GM12878 (cell line): ENCODE measurements at regions not wholly inside any gene's neighbourhood (a gene's known extent, or its start where the extent isn't known, plus 50 kb on each side); places are given as distances from the start of the nearest gene placed in this dataset.
A peak's percentile ranks its signal among the peaks of the same experiment; 100 is the strongest.

ENCODE experiments used
- BHLHE40 ChIP-seq, 2 experiments: fragments of 450-650 bp in 1 of 2; IDR thresholded peaks; 2 replicates each; pipeline ENCODE4 v1.6.1; 2011 to 2017; ENCODE audit warnings: low read depth in 2 of 2, borderline replicate concordance in 1 of 2, improper control_type of control experiment in 1 of 2, low read length in 1 of 2, mild to moderate bottlenecking in 1 of 2
- CBX5 ChIP-seq: sonication (generic); IDR thresholded peaks from 2 replicates; pipeline ENCODE4 v1.6.1; 2016; ENCODE audit warnings: low read depth, moderate library complexity, mild to moderate bottlenecking, inconsistent platforms
- CEBPB ChIP-seq, 2 experiments: fragments of 150-350 bp in 1 of 2; IDR thresholded peaks; 2 replicates each; pipeline ENCODE4 v1.6.1; 2012 to 2014; ENCODE audit warnings: low read depth in 2 of 2, low read length in 2 of 2, borderline replicate concordance in 1 of 2, inconsistent platforms in 1 of 2
- NR2C1 ChIP-seq: fragments of 450-650 bp; IDR thresholded peaks from 2 replicates; pipeline ENCODE4 v1.6.1; 2017; ENCODE audit warnings: antibody characterized with exemption, mild to moderate bottlenecking, moderate library complexity
- PAX5 ChIP-seq: IDR thresholded peaks from 2 replicates; pipeline ENCODE4 v1.6.1; 2011; ENCODE audit warnings: low read depth, low read length, borderline replicate concordance
- POLR2A ChIP-seq: IDR thresholded peaks from 2 replicates; pipeline ENCODE4 v1.6.1; 2011; ENCODE audit warnings: low read depth, mild to moderate bottlenecking, low read length
- POU2F2 ChIP-seq: IDR thresholded peaks from 3 replicates; pipeline ENCODE4 v1.6.1; 2011; ENCODE audit warnings: low read depth, mild to moderate bottlenecking, low read length, borderline replicate concordance
- RELA ChIP-seq: fragments of 450-650 bp; IDR thresholded peaks from 2 replicates; pipeline ENCODE4 v1.8.0; 2014; ENCODE audit warnings: borderline replicate concordance; ENCODE audit not compliant: partially characterized antibody
- RFX5 ChIP-seq: IDR thresholded peaks from 2 replicates; pipeline ENCODE4 v1.6.1; 2011; ENCODE audit warnings: low read depth, low read length, improper control_type of control experiment
- RUNX3 ChIP-seq: IDR thresholded peaks from 2 replicates; pipeline ENCODE4 v1.6.1; 2012; ENCODE audit warnings: low read length, inconsistent platforms
- SMC3 ChIP-seq: IDR thresholded peaks from 2 replicates; pipeline ENCODE4 v1.6.1; 2011; ENCODE audit warnings: low read length, improper control_type of control experiment, borderline replicate concordance
- YY1 ChIP-seq: IDR thresholded peaks from 2 replicates; pipeline ENCODE4 v1.6.1; 2011; ENCODE audit warnings: low read depth, mild to moderate bottlenecking, low read length
- TF ChIP-seq, protein P1 (sequence below): IDR thresholded peaks from 2 replicates; pipeline ENCODE4 v1.6.1; 2011; ENCODE audit warnings: mild to moderate bottlenecking, low read depth, low read length, moderate library complexity; ENCODE audit not compliant: insufficient replicate concordance
- TF ChIP-seq, protein P2 (sequence below): fragments of 450-650 bp; formaldehyde crosslinking; IDR thresholded peaks from 2 replicates; pipeline ENCODE4 v1.4.0; 2020; ENCODE audit warnings: mild to moderate bottlenecking, moderate library complexity
- TF ChIP-seq, protein P3 (sequence below): IDR thresholded peaks from 2 replicates; pipeline ENCODE4 v1.6.1; 2012; ENCODE audit warnings: low read depth, low read length, improper control_type of control experiment
- TF ChIP-seq, protein P4 (sequence below), 3 experiments: IDR thresholded peaks in 2 of 3; conservative IDR thresholded peaks in 1 of 3; 2 replicates each; pipeline ENCODE4 v1.5.1; 2011; ENCODE audit warnings: low read depth in 3 of 3, low read length in 3 of 3, mild to moderate bottlenecking in 3 of 3, control low read depth in 2 of 3, moderate library complexity in 2 of 3, inconsistent platforms in 1 of 3, mixed read lengths in 1 of 3; ENCODE audit not compliant: control insufficient read depth in 2 of 3, insufficient read depth in 1 of 3; ENCODE audit errors: extremely low read depth in 1 of 3
- TF ChIP-seq, protein P5 (sequence below): fragments of 450-650 bp; conservative IDR thresholded peaks from 2 replicates; pipeline ENCODE4 v1.6.1; 2017; ENCODE audit warnings: mild to moderate bottlenecking, moderate library complexity

DNA sequence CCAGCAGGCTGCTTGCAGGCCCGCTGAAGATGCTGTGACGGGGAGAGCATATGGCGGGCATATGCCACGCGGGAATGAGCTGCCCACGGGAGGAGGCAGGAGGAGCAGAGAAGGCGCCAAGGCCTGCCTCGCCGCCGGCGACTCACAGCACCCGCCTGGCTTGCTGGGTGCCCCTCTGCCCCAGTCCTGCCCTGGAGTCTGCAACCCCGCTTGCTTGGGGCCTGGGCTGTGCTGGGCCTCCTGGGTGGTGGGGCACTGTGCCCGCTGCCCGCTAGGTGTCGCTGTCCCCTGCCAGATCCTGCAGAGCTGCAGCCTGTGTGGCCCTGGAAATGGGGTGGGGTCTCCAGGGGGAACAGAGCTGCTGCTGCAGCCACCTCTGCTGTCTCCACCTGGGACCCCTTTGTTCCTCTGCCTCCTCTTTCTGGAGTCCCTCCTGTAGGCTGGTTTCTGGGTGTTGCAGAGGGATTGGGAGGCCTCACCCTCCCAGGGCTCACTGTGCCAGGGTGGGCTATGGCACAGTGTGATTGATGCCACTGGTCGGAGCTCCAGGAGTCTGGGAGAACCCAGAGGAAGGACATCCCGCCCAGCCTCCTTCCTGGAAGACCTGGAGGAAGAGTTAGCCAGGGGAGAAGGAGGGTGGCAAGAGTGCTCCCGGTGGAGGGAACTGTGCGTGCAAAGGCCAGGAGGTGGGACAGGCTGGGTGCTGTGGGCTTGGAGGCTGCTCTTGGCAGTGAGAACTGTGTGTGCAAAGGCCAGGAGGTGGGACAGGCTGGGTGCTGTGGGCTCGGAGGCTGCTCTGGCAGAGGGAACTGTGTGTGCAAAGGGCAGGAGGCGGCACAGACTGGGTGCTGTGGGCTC, 141.0 kb upstream of the CIBAR2 start (continued):
- TF ChIP-seq CEBPB (IDR thresholded peaks at IDR 0.05; ENCODE audit: borderline replicate concordance in 1 of 2, low read depth in 2 of 2, low read length in 2 of 2) (no peak), RELA (no peak), YY1 (0 out of 2 replicates have a peak, but pooled peaks have one; percentile 38), POU2F2 (no peak), NR2C1 (no peak), BHLHE40 (IDR thresholded peaks at IDR 0.05; ENCODE audit: borderline replicate concordance in 1 of 2, low read depth in 2 of 2, low read length in 1 of 2) (0 out of 4 replicates have a peak, but pooled peaks of 1 of the 2 experiments have one; percentile 5), RFX5 (no peak), SMC3 (peak; percentile 39; the same call in 1 of the 2 replicates), POLR2A (no peak), RUNX3 (no peak), PAX5 (no peak), CBX5 (no peak)
- TF ChIP-seq, protein P1, sequence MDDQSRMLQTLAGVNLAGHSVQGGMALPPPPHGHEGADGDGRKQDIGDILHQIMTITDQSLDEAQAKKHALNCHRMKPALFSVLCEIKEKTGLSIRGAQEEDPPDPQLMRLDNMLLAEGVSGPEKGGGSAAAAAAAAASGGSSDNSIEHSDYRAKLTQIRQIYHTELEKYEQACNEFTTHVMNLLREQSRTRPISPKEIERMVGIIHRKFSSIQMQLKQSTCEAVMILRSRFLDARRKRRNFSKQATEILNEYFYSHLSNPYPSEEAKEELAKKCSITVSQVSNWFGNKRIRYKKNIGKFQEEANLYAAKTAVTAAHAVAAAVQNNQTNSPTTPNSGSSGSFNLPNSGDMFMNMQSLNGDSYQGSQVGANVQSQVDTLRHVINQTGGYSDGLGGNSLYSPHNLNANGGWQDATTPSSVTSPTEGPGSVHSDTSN: no peak
- TF ChIP-seq, protein P2, sequence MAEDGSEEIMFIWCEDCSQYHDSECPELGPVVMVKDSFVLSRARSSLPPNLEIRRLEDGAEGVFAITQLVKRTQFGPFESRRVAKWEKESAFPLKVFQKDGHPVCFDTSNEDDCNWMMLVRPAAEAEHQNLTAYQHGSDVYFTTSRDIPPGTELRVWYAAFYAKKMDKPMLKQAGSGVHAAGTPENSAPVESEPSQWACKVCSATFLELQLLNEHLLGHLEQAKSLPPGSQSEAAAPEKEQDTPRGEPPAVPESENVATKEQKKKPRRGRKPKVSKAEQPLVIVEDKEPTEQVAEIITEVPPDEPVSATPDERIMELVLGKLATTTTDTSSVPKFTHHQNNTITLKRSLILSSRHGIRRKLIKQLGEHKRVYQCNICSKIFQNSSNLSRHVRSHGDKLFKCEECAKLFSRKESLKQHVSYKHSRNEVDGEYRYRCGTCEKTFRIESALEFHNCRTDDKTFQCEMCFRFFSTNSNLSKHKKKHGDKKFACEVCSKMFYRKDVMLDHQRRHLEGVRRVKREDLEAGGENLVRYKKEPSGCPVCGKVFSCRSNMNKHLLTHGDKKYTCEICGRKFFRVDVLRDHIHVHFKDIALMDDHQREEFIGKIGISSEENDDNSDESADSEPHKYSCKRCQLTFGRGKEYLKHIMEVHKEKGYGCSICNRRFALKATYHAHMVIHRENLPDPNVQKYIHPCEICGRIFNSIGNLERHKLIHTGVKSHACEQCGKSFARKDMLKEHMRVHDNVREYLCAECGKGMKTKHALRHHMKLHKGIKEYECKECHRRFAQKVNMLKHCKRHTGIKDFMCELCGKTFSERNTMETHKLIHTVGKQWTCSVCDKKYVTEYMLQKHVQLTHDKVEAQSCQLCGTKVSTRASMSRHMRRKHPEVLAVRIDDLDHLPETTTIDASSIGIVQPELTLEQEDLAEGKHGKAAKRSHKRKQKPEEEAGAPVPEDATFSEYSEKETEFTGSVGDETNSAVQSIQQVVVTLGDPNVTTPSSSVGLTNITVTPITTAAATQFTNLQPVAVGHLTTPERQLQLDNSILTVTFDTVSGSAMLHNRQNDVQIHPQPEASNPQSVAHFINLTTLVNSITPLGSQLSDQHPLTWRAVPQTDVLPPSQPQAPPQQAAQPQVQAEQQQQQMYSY: no peak
- TF ChIP-seq, protein P3, sequence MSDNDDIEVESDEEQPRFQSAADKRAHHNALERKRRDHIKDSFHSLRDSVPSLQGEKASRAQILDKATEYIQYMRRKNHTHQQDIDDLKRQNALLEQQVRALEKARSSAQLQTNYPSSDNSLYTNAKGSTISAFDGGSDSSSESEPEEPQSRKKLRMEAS: peak; percentile 39; the same call in 1 of the 2 replicates
- TF ChIP-seq, protein P4, sequence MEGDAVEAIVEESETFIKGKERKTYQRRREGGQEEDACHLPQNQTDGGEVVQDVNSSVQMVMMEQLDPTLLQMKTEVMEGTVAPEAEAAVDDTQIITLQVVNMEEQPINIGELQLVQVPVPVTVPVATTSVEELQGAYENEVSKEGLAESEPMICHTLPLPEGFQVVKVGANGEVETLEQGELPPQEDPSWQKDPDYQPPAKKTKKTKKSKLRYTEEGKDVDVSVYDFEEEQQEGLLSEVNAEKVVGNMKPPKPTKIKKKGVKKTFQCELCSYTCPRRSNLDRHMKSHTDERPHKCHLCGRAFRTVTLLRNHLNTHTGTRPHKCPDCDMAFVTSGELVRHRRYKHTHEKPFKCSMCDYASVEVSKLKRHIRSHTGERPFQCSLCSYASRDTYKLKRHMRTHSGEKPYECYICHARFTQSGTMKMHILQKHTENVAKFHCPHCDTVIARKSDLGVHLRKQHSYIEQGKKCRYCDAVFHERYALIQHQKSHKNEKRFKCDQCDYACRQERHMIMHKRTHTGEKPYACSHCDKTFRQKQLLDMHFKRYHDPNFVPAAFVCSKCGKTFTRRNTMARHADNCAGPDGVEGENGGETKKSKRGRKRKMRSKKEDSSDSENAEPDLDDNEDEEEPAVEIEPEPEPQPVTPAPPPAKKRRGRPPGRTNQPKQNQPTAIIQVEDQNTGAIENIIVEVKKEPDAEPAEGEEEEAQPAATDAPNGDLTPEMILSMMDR (IDR thresholded peaks at IDR 0.05 in 2 of 3, conservative IDR thresholded peaks at IDR 0.05 in 1 of 3; ENCODE audit: control insufficient read depth in 2 of 3, extremely low read depth in 1 of 3, insufficient read depth in 1 of 3, low read depth in 3 of 3, low read length in 3 of 3): peak; percentile 88 to 98 (median 93)
- TF ChIP-seq, protein P5, sequence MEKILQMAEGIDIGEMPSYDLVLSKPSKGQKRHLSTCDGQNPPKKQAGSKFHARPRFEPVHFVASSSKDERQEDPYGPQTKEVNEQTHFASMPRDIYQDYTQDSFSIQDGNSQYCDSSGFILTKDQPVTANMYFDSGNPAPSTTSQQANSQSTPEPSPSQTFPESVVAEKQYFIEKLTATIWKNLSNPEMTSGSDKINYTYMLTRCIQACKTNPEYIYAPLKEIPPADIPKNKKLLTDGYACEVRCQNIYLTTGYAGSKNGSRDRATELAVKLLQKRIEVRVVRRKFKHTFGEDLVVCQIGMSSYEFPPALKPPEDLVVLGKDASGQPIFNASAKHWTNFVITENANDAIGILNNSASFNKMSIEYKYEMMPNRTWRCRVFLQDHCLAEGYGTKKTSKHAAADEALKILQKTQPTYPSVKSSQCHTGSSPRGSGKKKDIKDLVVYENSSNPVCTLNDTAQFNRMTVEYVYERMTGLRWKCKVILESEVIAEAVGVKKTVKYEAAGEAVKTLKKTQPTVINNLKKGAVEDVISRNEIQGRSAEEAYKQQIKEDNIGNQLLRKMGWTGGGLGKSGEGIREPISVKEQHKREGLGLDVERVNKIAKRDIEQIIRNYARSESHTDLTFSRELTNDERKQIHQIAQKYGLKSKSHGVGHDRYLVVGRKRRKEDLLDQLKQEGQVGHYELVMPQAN: no peak
